Activated T-cell treated with anti-CD3 and anti-CD28 coated beads, Interleukin-2, amount 50 U/mL, for 4 hours (primary cell): ENCODE measurements at regions not wholly inside any gene's neighbourhood (a gene's known extent, or its start where the extent isn't known, plus 50 kb on each side); places are given as distances from the start of the nearest gene placed in this dataset.

Source experiments
- ATAC-seq, 2 donors: fragments of 200-7000 bp; cut with Tn5 transposase; one replicate each; pipeline ENCODE4 v1.10.0; 2021
- DNase-seq: peaks from one replicate; pipeline ENCODE4 v3.0.0-alpha.2; 2020
- H3K27me3 Mint-ChIP-seq: one replicate; pipeline ENCODE4 v1.8.0; 2021; ENCODE audit warnings: low read depth, mixed read lengths
- H3K36me3 Mint-ChIP-seq: one replicate; pipeline ENCODE4 v1.8.0; 2022; ENCODE audit warnings: mixed read lengths; ENCODE audit not compliant: insufficient read depth
- H3K4me1 Mint-ChIP-seq: one replicate; pipeline ENCODE4 v1.8.0; 2021; ENCODE audit warnings: low read depth, mixed read lengths
- H3K4me3 Mint-ChIP-seq: one replicate; pipeline ENCODE4 v1.8.0; 2021; ENCODE audit warnings: mild to moderate bottlenecking, moderate library complexity, mixed read lengths
- H3K9me3 Mint-ChIP-seq: one replicate; pipeline ENCODE4 v1.8.0; 2021; ENCODE audit warnings: mixed read lengths

DNA sequence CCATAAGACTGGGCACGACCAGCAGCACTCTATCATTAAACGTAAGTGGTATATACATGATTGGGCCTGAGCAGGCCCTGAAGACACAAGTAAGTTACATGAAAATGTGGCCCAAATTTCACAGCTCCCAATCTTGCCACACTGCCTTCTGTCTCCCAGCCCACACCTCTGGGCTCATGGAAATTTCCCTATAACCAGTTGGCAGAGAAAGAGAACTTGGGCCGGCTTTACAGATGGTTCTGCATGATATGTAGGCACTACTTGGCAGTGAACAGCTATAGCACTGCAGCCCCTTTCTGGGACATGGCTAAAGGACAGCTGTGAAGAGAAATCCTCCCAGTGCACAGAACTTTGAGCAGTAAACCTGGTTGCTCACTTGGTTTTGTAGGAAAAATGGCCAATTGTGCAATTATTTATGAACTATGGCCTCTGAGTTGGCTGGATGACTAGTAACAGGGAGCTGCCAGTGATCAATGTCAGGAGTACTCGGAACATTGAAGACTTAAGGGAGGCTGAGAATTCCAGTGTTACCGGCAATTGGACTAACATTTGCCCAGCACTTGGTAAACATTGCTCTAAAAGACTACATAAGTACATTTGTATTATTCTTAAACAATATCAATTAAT lies 1006.6 kb upstream of the LRRN3 start:
- Mint-ChIP-seq H3K36me3 (no peaks in the 10 kb centered on the region), H3K9me3 (no peaks in the 10 kb centered on the region), H3K4me1 (no peaks in the 10 kb centered on the region), H3K27me3 (no peaks in the 10 kb centered on the region), H3K4me3 (no peak overlapping the region)
- DNase-seq (no peak), ATAC-seq (no peak)

GRCh38 chr7:110090110-110090820 lies 1000.7 kb upstream of the LRRN3 start:
- Mint-ChIP-seq H3K9me3 (no peaks in the 10 kb centered on the region), H3K27me3 (no peaks in the 10 kb centered on the region), H3K4me1 (no peaks in the 10 kb centered on the region), H3K36me3 (no peaks in the 10 kb centered on the region), H3K4me3 (no peak overlapping the region)
- DNase-seq (no peak), ATAC-seq (no peak)

- no peak overlapping the region for H3K4me3 Mint-ChIP-seq
- H3K4me1 Mint-ChIP-seq: no peaks in the 10 kb centered on the region
- H3K36me3 Mint-ChIP-seq: no peaks in the 10 kb centered on the region
- ATAC-seq (no peak), DNase-seq (no peak)
- H3K9me3 Mint-ChIP-seq: no peaks in the 10 kb centered on the region
- H3K27me3 Mint-ChIP-seq: no peaks in the 10 kb centered on the region
Observed at GRCh38 chr7:110095372-110096052, 995.4 kb upstream of the LRRN3 start.

- ATAC-seq: no peak
- DNase-seq: no peak
- no peaks in the 10 kb centered on the region for H3K36me3 Mint-ChIP-seq
- no peaks in the 10 kb centered on the region for H3K4me1 Mint-ChIP-seq
- no peaks in the 10 kb centered on the region for H3K27me3 Mint-ChIP-seq
- H3K9me3 Mint-ChIP-seq: no peaks in the 10 kb centered on the region
- H3K4me3 Mint-ChIP-seq: no peak overlapping the region
Observed at GRCh38 chr7:110104243-110104642, 986.7 kb upstream of the LRRN3 start.

DNA sequence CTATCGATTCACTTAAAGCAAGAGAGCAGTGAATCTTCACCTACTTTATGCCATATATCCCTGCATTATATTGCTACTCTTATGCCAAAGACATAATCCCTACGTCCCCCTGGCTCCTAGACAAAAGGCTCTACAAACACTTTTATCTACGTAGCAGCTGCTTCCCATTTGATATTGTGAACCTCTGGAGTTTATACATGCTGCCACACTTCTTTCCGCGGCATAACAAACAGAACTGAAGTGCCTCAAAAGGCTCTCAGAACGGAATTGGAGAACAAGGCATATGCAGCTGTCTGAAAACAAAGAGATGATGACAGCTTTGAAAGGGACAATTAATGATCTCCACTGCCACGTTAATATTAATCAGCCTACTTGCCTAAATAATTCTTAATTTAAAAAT lies 985.6 kb upstream of the LRRN3 start:
- Mint-ChIP-seq H3K4me3 (no peak overlapping the region), H3K9me3 (no peaks in the 10 kb centered on the region), H3K4me1 (no peaks in the 10 kb centered on the region), H3K27me3 (no peaks in the 10 kb centered on the region), H3K36me3 (no peaks in the 10 kb centered on the region)
- ATAC-seq (no peak), DNase-seq (no peak)

- H3K36me3 Mint-ChIP-seq: no peaks in the 10 kb centered on the region
- ATAC-seq: no peak
- no peaks in the 10 kb centered on the region for H3K9me3 Mint-ChIP-seq
- H3K4me1 Mint-ChIP-seq: no peaks in the 10 kb centered on the region
- no peak overlapping the region for H3K4me3 Mint-ChIP-seq
- no peak for DNase-seq
- H3K27me3 Mint-ChIP-seq: no peaks in the 10 kb centered on the region
Observed at GRCh38 chr7:110105840-110106239, 985.1 kb upstream of the LRRN3 start.

GRCh38 chr7:110119883-110120581 lies 970.9 kb upstream of the LRRN3 start:
- no peaks in the 10 kb centered on the region for H3K4me1 Mint-ChIP-seq
- no peak overlapping the region for H3K4me3 Mint-ChIP-seq
- no peak for DNase-seq
- peaks cover 17% of the 10 kb centered on the region for H3K9me3 Mint-ChIP-seq
- peaks cover 5% of the 10 kb centered on the region for H3K27me3 Mint-ChIP-seq
- ATAC-seq: no peak
- no peaks in the 10 kb centered on the region for H3K36me3 Mint-ChIP-seq

GRCh38 chr7:110129159-110129558 lies 961.8 kb upstream of the LRRN3 start:
- no peaks in the 10 kb centered on the region for H3K36me3 Mint-ChIP-seq
- no peak for DNase-seq
- H3K4me3 Mint-ChIP-seq: no peak overlapping the region
- no peaks in the 10 kb centered on the region for H3K9me3 Mint-ChIP-seq
- no peak for ATAC-seq
- H3K27me3 Mint-ChIP-seq: no peaks in the 10 kb centered on the region
- H3K4me1 Mint-ChIP-seq: no peaks in the 10 kb centered on the region

DNA sequence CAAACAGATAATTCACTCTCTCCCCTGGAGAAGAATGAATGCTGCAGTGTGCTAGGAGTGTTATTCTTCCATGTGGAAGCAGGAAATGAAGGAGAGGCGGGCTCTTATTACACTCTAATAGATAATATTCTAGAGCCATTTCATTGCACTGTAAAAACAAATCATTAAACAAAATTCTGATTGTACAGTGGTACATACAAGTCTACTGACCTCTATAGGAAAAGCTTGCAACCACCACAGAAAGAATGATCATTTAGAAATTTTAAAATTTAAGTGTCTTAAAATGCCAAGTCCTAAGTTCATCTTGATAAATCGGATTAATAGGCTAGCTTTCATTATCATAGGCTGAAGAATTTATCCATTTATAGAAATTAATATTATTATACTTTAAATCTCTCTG lies 960.3 kb upstream of the LRRN3 start:
- Mint-ChIP-seq H3K4me1 (no peaks in the 10 kb centered on the region), H3K4me3 (no peak overlapping the region), H3K36me3 (no peaks in the 10 kb centered on the region), H3K27me3 (no peaks in the 10 kb centered on the region), H3K9me3 (no peaks in the 10 kb centered on the region)
- ATAC-seq (no peak), DNase-seq (no peak)

DNA sequence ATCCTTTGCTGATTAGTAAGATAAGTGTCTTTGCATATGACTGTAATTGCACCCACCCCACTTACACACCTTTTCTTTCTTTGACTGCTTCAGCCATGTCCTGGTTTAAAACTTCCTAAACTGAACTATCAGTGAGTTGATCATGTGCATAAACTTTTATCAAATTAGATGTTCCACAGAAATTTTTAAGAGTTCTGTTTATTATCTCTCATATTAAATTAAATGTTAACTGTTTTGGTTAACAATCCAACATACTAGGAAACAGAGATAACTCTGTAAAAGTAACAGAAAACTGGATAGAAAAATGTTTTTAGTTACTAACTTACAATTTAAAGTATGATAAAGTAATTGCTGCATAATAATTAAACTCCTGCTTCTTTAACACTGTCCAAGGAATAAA lies 959.6 kb upstream of the LRRN3 start:
- no peaks in the 10 kb centered on the region for H3K27me3 Mint-ChIP-seq
- ATAC-seq (no peak), DNase-seq (no peak)
- H3K4me1 Mint-ChIP-seq: no peaks in the 10 kb centered on the region
- no peaks in the 10 kb centered on the region for H3K9me3 Mint-ChIP-seq
- no peaks in the 10 kb centered on the region for H3K36me3 Mint-ChIP-seq
- H3K4me3 Mint-ChIP-seq: no peak overlapping the region

GRCh38 chr7:110139056-110139455 lies 951.9 kb upstream of the LRRN3 start:
- ATAC-seq: no peak
- DNase-seq: no peak
- H3K36me3 Mint-ChIP-seq: no peaks in the 10 kb centered on the region
- no peak overlapping the region for H3K4me3 Mint-ChIP-seq
- no peaks in the 10 kb centered on the region for H3K9me3 Mint-ChIP-seq
- no peaks in the 10 kb centered on the region for H3K4me1 Mint-ChIP-seq
- H3K27me3 Mint-ChIP-seq: no peaks in the 10 kb centered on the region

GRCh38 chr7:110142939-110143526 lies 947.9 kb upstream of the LRRN3 start:
- Mint-ChIP-seq H3K9me3 (no peaks in the 10 kb centered on the region), H3K4me1 (no peaks in the 10 kb centered on the region), H3K27me3 (no peaks in the 10 kb centered on the region), H3K4me3 (no peak overlapping the region), H3K36me3 (no peaks in the 10 kb centered on the region)
- no peak for DNase-seq
- ATAC-seq: no peak

GRCh38 chr7:110144599-110144998 lies 946.3 kb upstream of the LRRN3 start:
- H3K36me3 Mint-ChIP-seq: no peaks in the 10 kb centered on the region
- H3K4me1 Mint-ChIP-seq: no peaks in the 10 kb centered on the region

GRCh38 chr7:110148054-110148453 lies 942.9 kb upstream of the LRRN3 start:
- no peak for DNase-seq
- Mint-ChIP-seq H3K4me3 (no peak overlapping the region), H3K9me3 (no peaks in the 10 kb centered on the region), H3K4me1 (no peaks in the 10 kb centered on the region), H3K36me3 (no peaks in the 10 kb centered on the region), H3K27me3 (no peaks in the 10 kb centered on the region)
- ATAC-seq: no peak

More at GRCh38 chr7:110144599-110144998, 946.3 kb upstream of the LRRN3 start:
- Mint-ChIP-seq H3K27me3 (no peaks in the 10 kb centered on the region), H3K9me3 (no peaks in the 10 kb centered on the region), H3K4me3 (no peak overlapping the region)
- DNase-seq (no peak), ATAC-seq (no peak)
